ENCODE measurements at regions not wholly inside any gene's neighbourhood (a gene's known extent, or its start where the extent isn't known, plus 50 kb on each side); places are given as distances from the start of the nearest gene placed in this dataset.
A peak's percentile ranks its signal among the peaks of the same experiment; 100 is the strongest.
"Not testable (repeated sequence)": the region's sequence is repeated elsewhere in the genome, so short reads cannot be mapped to it uniquely, and the experiment has no call there.

DNA sequence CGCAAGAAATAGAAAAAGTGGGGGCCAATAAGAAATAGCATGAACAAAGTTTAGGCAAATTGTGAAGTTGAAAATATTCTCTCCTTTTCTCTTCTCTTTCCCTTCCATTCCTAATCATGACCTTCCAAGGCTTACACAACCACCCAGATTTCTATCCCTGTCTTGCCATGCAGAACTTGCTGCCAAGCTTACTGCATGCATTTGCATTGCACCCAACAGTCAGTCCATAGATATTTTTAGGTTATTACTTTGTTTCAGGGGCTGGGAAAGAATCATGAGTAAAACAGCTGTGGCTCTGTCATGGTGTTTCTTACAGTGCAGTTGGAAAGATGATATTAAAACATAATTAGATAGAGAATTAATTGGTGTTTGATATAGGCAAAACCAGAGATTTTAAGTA lies 219.4 kb downstream of the PTGER3 start:
- H3K4me2 ChIP-seq (ENCODE audit: low read length): no peak overlapping the region
- no peak overlapping the region for H4K5ac ChIP-seq (ENCODE audit: low read length)
- no peaks in the 10 kb centered on the region for H3K4me1 ChIP-seq (ENCODE audit: control insufficient read depth, low read depth, low read length)
- H2AK5ac ChIP-seq (ENCODE audit: low read length): no peak overlapping the region
- WGBS (ENCODE audit: extremely low coverage, insufficient coverage, low lambda C conversion rate): no CpG with 5 or more reads among the region's 1 CpG
- no peak overlapping the region for H2BK5ac ChIP-seq (ENCODE audit: low read length)
- no peaks in the 10 kb centered on the region for H3K79me1 ChIP-seq (ENCODE audit: low read length)
- H3K18ac ChIP-seq (ENCODE audit: low read length): no peak overlapping the region
- no peak overlapping the region for H3K56ac ChIP-seq (ENCODE audit: low read length)
- no peaks in the 10 kb centered on the region for H3K27me3 ChIP-seq (ENCODE audit: insufficient read depth, low read length, poor library complexity)
- no peak overlapping the region for H2BK120ac ChIP-seq (ENCODE audit: low read depth, low read length)
- no peak overlapping the region for H4K8ac ChIP-seq (ENCODE audit: low read depth, low read length)
- no peak overlapping the region for H3K23ac ChIP-seq (ENCODE audit: low read length)
- no peak overlapping the region for H2BK15ac ChIP-seq (replicated peaks; ENCODE audit: low read depth)
- no peak for DNase-seq
- no peak overlapping the region for H3K4ac ChIP-seq (ENCODE audit: low read depth, low read length)
- H3K79me2 ChIP-seq (ENCODE audit: control insufficient read depth, insufficient read depth, low read length): no peaks in the 10 kb centered on the region
- no peak overlapping the region for H3K27ac ChIP-seq (ENCODE audit: low read depth, low read length)
- no peak overlapping the region for H3K9ac ChIP-seq (ENCODE audit: low read length)
- H3K4me3 ChIP-seq (ENCODE audit: low read length): no peak overlapping the region
- no peaks in the 10 kb centered on the region for H3K36me3 ChIP-seq (ENCODE audit: control insufficient read depth, insufficient read depth, low read length)

DNA sequence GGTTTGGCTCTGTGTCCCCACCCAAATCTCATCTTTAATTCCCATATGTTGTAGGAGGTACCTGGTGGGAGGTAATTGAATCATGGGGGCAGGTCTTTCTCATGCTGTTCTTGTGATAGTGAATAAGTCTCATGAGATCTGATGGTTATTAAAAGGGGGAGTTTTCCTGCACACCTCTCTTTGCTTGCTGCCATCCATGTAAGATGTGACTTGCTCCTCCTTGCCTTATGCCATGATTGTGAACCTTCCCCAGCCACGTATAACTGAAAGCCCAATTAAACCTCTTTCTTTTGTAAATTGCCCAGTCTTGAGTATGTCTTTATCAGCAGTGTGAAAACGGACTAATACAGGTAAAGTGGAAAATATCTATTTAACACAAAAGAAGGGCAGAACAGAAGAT lies 213.3 kb downstream of the PTGER3 start:
- H3K4me3 ChIP-seq (ENCODE audit: low read length); H3K27ac ChIP-seq (ENCODE audit: low read depth, low read length); H3K9ac ChIP-seq (ENCODE audit: low read length); H4K5ac ChIP-seq (ENCODE audit: low read length); H3K36me3 ChIP-seq (ENCODE audit: control insufficient read depth, insufficient read depth, low read length); H4K8ac ChIP-seq (ENCODE audit: low read depth, low read length); H2BK5ac ChIP-seq (ENCODE audit: low read length); H2BK120ac ChIP-seq (ENCODE audit: low read depth, low read length); H3K23ac ChIP-seq (ENCODE audit: low read length); H3K4me2 ChIP-seq (ENCODE audit: low read length); H3K4me1 ChIP-seq (ENCODE audit: control insufficient read depth, low read depth, low read length); H3K18ac ChIP-seq (ENCODE audit: low read length); H2AK5ac ChIP-seq (ENCODE audit: low read length); H3K4ac ChIP-seq (ENCODE audit: low read depth, low read length); H3K79me1 ChIP-seq (ENCODE audit: low read length); H2BK15ac ChIP-seq (replicated peaks; ENCODE audit: low read depth); H3K27me3 ChIP-seq (ENCODE audit: insufficient read depth, low read length, poor library complexity); H3K56ac ChIP-seq (ENCODE audit: low read length); DNase-seq; H3K79me2 ChIP-seq (ENCODE audit: control insufficient read depth, insufficient read depth, low read length): not testable (repeated sequence)
- no CpG with 5 or more reads among the region's 2 CpGs for WGBS (ENCODE audit: extremely low coverage, insufficient coverage, low lambda C conversion rate)

DNA sequence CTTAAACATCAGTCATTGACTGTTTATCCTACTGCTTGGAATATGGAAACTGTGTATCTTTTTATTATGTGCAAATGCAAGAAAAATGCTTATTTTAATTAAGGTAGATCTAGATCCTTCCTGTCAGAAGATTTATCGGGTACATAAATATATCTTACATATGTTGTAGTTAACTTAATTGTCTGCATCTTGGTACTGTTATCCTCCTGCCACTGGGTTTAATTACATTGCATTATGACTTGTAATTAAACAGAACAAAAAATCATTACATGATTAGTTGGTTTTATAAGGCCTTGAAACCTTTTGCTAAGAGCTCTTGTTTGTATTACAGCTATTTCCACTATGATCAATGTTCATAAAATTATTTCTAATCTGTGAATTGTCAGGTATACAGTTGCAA lies 211.2 kb downstream of the PTGER3 start:
- Histone ChIP-seq H3K9ac (ENCODE audit: low read length) (no peak overlapping the region), H3K4me2 (ENCODE audit: low read length) (no peak overlapping the region), H3K4ac (ENCODE audit: low read depth, low read length) (no peak overlapping the region), H3K56ac (ENCODE audit: low read length) (no peak overlapping the region), H3K4me1 (ENCODE audit: control insufficient read depth, low read depth, low read length) (no peaks in the 10 kb centered on the region), H3K4me3 (ENCODE audit: low read length) (no peak overlapping the region), H2BK5ac (ENCODE audit: low read length) (no peak overlapping the region), H3K79me2 (ENCODE audit: control insufficient read depth, insufficient read depth, low read length) (no peaks in the 10 kb centered on the region), H3K79me1 (ENCODE audit: low read length) (no peaks in the 10 kb centered on the region), H2BK120ac (ENCODE audit: low read depth, low read length) (no peak overlapping the region), H3K27me3 (ENCODE audit: insufficient read depth, low read length, poor library complexity) (no peaks in the 10 kb centered on the region), H3K36me3 (ENCODE audit: control insufficient read depth, insufficient read depth, low read length) (no peaks in the 10 kb centered on the region), H2AK5ac (ENCODE audit: low read length) (no peak overlapping the region), H3K23ac (ENCODE audit: low read length) (no peak overlapping the region), H4K5ac (ENCODE audit: low read length) (no peak overlapping the region), H3K18ac (ENCODE audit: low read length) (no peak overlapping the region), H3K27ac (ENCODE audit: low read depth, low read length) (no peak overlapping the region), H2BK15ac (replicated peaks; ENCODE audit: low read depth) (no peak overlapping the region), H4K8ac (ENCODE audit: low read depth, low read length) (no peak overlapping the region)
- WGBS (ENCODE audit: extremely low coverage, insufficient coverage, low lambda C conversion rate): no CpG with 5 or more reads among the region's 1 CpG
- no peak for DNase-seq

DNA sequence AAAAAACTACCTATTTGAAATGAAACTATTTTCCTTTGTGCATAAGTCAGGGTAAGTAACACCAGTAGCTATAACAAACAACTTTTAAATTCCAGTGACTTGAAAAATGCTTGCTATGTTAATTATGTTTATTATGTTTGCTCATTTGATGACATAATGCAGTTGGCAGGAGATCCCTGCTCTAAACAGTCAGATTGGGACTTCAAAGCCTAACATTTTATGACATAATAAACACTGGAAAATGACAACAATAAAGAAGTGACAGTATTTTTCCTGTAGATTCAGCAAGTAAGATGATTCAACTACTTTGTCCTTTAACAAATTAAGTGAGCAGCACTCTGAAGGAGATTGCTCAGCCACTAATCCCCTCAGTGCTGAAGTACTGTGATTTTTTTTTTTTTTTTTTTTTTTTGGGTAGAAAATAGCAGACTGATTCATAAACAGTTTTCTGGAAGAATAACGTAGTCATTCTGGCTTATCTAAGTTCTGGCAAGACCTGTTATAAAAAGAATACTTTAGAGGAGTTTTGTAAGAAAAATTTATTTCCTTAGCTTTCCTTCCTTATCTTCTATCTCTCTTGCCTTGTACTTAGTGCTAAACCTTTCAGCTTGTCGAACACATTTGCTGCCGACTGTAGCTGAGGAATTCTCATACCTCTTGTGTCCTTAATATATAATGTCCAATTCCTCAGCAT lies 207.2 kb downstream of the PTGER3 start:
- H3K79me2 ChIP-seq (ENCODE audit: control insufficient read depth, insufficient read depth, low read length): no peaks in the 10 kb centered on the region
- no peaks in the 10 kb centered on the region for H3K27me3 ChIP-seq (ENCODE audit: insufficient read depth, low read length, poor library complexity)
- H2AK5ac ChIP-seq (ENCODE audit: low read length): no peak overlapping the region
- no peak overlapping the region for H2BK15ac ChIP-seq (replicated peaks; ENCODE audit: low read depth)
- WGBS (ENCODE audit: extremely low coverage, insufficient coverage, low lambda C conversion rate): no CpG with 5 or more reads among the region's 3 CpGs
- H3K79me1 ChIP-seq (ENCODE audit: low read length): no peaks in the 10 kb centered on the region
- H3K27ac ChIP-seq (ENCODE audit: low read depth, low read length): no peak overlapping the region
- no peak overlapping the region for H3K4me3 ChIP-seq (ENCODE audit: low read length)
- H4K5ac ChIP-seq (ENCODE audit: low read length): no peak overlapping the region
- no peak overlapping the region for H3K4ac ChIP-seq (ENCODE audit: low read depth, low read length)
- H2BK5ac ChIP-seq (ENCODE audit: low read length): no peak overlapping the region
- no peak overlapping the region for H3K18ac ChIP-seq (ENCODE audit: low read length)
- H3K4me2 ChIP-seq (ENCODE audit: low read length): no peak overlapping the region
- no peak overlapping the region for H3K56ac ChIP-seq (ENCODE audit: low read length)
- no peak overlapping the region for H3K9ac ChIP-seq (ENCODE audit: low read length)
- H4K8ac ChIP-seq (ENCODE audit: low read depth, low read length): no peak overlapping the region
- H3K4me1 ChIP-seq (ENCODE audit: control insufficient read depth, low read depth, low read length): no peaks in the 10 kb centered on the region
- H3K36me3 ChIP-seq (ENCODE audit: control insufficient read depth, insufficient read depth, low read length): no peaks in the 10 kb centered on the region
- no peak overlapping the region for H2BK120ac ChIP-seq (ENCODE audit: low read depth, low read length)
- DNase-seq: peak; percentile 36
- no peak overlapping the region for H3K23ac ChIP-seq (ENCODE audit: low read length)

DNA sequence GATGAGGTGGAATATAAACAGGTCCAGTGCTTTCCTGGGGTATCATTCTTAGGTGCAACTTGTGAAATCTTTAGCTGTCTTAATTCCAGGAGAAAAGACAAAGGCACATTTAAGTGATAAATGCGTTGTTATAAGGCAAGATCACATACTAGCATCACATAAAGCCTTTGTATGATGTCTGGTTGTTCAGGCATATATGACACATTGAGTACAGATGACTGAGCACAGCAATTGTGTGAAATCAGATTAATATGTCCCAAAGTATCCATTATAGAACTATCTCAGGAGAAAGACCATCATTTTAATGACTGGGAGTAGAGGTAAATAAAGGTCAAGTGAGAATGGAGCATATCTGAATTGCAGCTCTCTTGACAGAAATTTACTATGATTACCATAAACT lies 205.1 kb downstream of the PTGER3 start:
- H2BK15ac ChIP-seq (replicated peaks; ENCODE audit: low read depth): no peak overlapping the region
- no peaks in the 10 kb centered on the region for H3K27me3 ChIP-seq (ENCODE audit: insufficient read depth, low read length, poor library complexity)
- no peak overlapping the region for H4K8ac ChIP-seq (ENCODE audit: low read depth, low read length)
- H3K23ac ChIP-seq (ENCODE audit: low read length): no peak overlapping the region
- no peak overlapping the region for H2BK5ac ChIP-seq (ENCODE audit: low read length)
- H3K56ac ChIP-seq (ENCODE audit: low read length): no peak overlapping the region
- no peak overlapping the region for H3K4me3 ChIP-seq (ENCODE audit: low read length)
- H3K4me2 ChIP-seq (ENCODE audit: low read length): no peak overlapping the region
- no peak overlapping the region for H4K5ac ChIP-seq (ENCODE audit: low read length)
- H3K4ac ChIP-seq (ENCODE audit: low read depth, low read length): no peak overlapping the region
- H3K79me2 ChIP-seq (ENCODE audit: control insufficient read depth, insufficient read depth, low read length): no peaks in the 10 kb centered on the region
- no peaks in the 10 kb centered on the region for H3K36me3 ChIP-seq (ENCODE audit: control insufficient read depth, insufficient read depth, low read length)
- no peak overlapping the region for H3K27ac ChIP-seq (ENCODE audit: low read depth, low read length)
- H3K18ac ChIP-seq (ENCODE audit: low read length): no peak overlapping the region
- H2AK5ac ChIP-seq (ENCODE audit: low read length): no peak overlapping the region
- H3K4me1 ChIP-seq (ENCODE audit: control insufficient read depth, low read depth, low read length): no peaks in the 10 kb centered on the region
- no peaks in the 10 kb centered on the region for H3K79me1 ChIP-seq (ENCODE audit: low read length)
- H3K9ac ChIP-seq (ENCODE audit: low read length): no peak overlapping the region
- no peak for DNase-seq
- H2BK120ac ChIP-seq (ENCODE audit: low read depth, low read length): no peak overlapping the region
- WGBS (ENCODE audit: extremely low coverage, insufficient coverage, low lambda C conversion rate): no CpG with 5 or more reads among the region's 1 CpG

DNA sequence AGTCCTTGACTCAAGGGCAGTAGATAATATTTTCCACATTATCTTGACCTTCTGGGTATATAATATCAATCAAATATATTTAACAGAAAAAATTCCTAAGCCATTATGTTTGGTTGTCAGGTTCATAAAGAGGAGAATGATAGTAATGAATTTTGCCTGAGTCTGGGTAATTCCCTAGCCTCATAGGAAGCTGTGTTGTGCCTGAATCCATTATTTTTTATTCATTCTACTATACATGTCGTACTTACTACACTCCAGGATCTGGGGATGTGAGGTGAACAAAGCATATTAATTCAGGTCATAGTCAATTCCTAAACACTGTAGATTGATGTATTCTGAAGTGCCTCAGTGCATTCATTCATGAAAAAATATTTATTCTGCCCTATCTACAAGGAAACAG lies 204.2 kb downstream of the PTGER3 start:
- Histone ChIP-seq H2AK5ac (ENCODE audit: low read length) (no peak overlapping the region), H3K4ac (ENCODE audit: low read depth, low read length) (no peak overlapping the region), H3K4me3 (ENCODE audit: low read length) (no peak overlapping the region), H3K18ac (ENCODE audit: low read length) (no peak overlapping the region), H3K27me3 (ENCODE audit: insufficient read depth, low read length, poor library complexity) (no peaks in the 10 kb centered on the region), H4K5ac (ENCODE audit: low read length) (no peak overlapping the region), H2BK5ac (ENCODE audit: low read length) (no peak overlapping the region), H2BK120ac (ENCODE audit: low read depth, low read length) (no peak overlapping the region), H3K23ac (ENCODE audit: low read length) (no peak overlapping the region), H3K36me3 (ENCODE audit: control insufficient read depth, insufficient read depth, low read length) (no peaks in the 10 kb centered on the region), H3K79me2 (ENCODE audit: control insufficient read depth, insufficient read depth, low read length) (no peaks in the 10 kb centered on the region), H3K4me2 (ENCODE audit: low read length) (no peak overlapping the region), H3K79me1 (ENCODE audit: low read length) (no peaks in the 10 kb centered on the region), H3K27ac (ENCODE audit: low read depth, low read length) (no peak overlapping the region), H2BK15ac (replicated peaks; ENCODE audit: low read depth) (no peak overlapping the region), H3K56ac (ENCODE audit: low read length) (no peak overlapping the region), H4K8ac (ENCODE audit: low read depth, low read length) (no peak overlapping the region), H3K9ac (ENCODE audit: low read length) (no peak overlapping the region), H3K4me1 (ENCODE audit: control insufficient read depth, low read depth, low read length) (no peaks in the 10 kb centered on the region)
- no CpG with 5 or more reads among the region's 1 CpG for WGBS (ENCODE audit: extremely low coverage, insufficient coverage, low lambda C conversion rate)
- no peak for DNase-seq
